SH-SY5Y (cell line): ENCODE measurements at regions not wholly inside any gene's neighbourhood (a gene's known extent, or its start where the extent isn't known, plus 50 kb on each side); places are given as distances from the start of the nearest gene placed in this dataset.

Experiments used
- GATA2 ChIP-seq: IDR thresholded peaks from 2 replicates; pipeline ENCODE4 v1.6.1; 2011; ENCODE audit warnings: mild to moderate bottlenecking, low read depth, low read length
- GATA3 ChIP-seq: IDR thresholded peaks from 2 replicates; pipeline ENCODE4 v1.6.1; 2011; ENCODE audit warnings: low read depth, mild to moderate bottlenecking, low read length, moderate library complexity

GRCh38 chr11:116373104-116373944 is 399.5 kb downstream of the BUD13 start:
- TF ChIP-seq GATA2 (no peak), GATA3 (no peak)
